ENCODE measurements at regions not wholly inside any gene's neighbourhood (a gene's known extent, or its start where the extent isn't known, plus 50 kb on each side); places are given as distances from the start of the nearest gene placed in this dataset.

DNA sequence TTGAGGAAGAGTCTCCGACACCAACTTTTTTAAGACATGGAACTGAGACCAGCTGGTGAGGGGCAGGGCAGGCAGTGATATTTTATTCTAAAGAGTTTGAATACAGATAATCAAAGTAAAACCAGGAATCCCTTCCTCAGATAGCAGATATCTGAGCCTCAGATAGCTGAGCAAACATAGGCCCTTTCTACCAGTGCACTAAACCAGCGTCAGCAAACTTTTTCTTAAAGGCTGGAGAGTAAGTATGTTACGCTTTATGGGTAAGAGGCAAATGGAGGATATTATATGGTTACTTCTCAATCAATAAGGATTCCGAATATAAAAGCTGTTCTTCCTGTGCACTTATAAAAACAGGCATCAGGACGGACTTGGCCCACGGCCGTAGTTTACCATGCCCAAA is 73.9 kb downstream of the WNT5A start:
- DNase-seq, result no peak

DNA sequence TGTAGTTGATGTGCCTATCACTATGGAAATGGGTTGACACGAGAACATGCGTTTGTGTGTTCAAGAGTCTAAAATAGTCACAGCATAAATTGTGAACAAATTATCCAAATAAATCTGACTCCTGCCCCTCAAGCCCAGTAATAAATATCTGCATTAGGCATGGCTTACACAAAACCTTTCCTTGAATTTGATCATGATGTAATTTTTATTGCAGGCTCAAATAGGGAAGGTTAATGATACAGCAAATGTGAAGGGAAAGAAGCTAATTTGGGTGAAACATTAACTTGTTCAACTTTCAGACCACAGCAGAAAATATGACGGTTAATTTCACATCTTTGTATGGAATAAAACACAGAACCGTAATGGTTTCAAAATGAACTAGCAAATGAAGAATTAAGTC is 74.6 kb downstream of the WNT5A start:
- no peak for DNase-seq

DNA sequence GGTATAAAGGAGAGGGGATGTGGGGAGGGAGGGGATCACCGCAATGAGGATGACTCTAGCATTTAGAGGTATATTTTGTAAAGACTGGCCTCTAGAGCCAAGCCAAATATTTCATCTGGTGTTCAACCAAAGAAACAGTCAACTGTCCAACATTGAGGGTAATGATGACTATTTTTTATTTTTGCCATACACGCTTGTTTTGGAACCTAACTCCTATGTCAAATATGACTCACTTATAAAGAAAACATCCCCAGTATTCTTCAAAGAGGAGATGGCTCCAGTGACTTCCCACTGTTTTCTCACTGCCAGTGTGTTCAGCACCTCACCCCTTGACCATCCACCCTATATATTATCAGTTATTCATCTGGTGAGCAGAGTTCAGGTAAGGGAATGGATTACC is 77.3 kb downstream of the WNT5A start:
- DNase-seq, result no peak

DNA sequence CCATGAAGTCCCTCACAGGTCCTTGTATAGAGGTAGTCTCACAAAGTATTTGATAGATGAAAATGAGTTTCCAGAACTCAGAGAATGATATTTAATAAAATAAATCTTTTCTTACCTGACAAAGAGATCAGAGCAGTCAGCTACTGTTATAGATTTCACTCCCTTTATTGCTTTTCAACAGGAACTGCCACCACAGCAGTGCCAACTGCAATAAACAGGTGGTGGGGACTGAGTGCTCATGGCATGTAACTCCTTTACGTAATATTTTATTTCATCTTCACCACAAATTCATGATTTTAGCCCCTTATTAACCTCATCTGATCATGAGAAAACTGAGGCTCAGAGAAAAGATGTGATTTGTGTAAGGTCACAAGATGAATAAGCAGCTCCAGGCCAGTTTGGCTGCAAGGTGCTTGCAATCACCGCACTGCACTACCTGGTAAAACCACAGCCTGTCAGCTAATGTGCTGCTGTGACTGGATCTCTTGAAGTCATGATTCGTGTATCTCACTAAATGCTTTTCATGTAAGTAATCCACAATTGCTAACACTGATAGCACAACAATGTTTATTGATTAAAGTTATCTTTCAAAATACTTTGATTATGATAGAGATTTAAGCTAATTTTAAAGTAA is 78.8 kb downstream of the WNT5A start:
- no peak for DNase-seq

DNA sequence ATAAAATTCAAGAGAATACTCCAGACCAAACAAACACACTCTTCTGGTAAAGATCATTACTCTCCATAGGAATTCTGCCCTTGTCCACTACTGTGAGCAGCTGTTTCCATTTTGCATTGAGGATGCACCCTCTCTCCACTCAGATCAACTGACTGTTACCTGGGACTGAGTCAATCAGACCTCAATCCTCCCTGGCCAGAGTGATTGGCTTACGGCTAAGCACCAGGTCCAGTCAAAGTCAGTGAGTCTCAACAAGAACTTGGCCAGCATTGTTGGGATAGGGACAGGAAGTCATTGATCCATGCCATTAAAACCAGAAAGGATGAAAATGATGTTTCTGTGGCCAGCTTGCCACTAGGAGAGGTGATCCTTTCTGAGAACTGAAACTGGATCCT is 79.7 kb downstream of the WNT5A start:
- DNase-seq, result no peak

DNA sequence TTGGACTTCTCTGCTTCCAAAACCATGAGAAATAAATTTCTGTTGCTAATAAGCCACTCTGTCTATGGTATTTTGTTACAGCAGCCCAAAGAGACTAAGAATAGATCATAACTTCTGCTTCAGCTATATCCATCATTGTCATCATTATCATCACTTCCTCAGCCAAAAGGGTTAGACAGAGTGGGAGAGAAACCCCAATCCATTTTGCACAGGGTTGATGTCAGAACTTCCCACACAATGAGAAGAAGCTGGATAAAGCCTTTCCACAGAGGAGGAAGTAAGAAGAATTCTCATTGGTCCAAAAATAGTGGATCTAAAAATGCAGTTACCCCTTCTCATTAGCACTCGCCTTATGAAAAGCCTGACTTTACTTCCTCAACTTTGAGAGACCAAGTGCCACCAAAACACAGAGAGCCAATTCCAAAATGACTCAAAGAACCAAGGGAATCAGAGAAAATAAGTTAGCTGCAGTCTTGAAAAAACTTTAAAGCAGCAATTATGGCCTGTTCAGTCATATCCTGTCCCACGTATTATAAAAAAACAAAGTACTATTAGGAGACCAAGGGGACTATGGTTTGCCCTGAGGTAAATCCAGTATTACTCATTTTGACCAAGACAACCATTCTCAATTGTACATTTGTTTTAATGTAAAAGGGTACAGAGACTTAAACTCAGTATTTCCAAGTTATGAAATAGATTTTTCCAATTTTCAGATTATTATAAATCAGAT is 80.2 kb downstream of the WNT5A start:
- DNase-seq, result no peak

DNA sequence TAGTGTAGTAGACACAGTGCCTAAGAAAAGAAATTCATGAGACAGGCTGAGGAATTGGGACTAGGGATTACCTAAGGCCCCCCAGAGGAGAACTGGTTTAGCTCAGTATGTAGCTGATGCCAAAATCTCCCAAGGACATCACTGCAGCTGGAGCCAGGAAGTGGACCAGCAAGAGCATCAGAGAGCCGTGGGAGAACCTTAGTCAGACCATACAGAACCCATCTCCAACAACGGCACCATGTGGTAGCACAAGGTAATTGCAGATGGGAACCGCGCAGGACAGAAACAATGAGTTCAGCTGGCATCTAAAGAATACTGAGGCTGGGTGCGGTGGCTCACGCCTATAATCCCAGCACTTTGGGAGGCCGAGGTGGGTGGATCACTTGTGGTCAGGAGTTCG is 81.7 kb downstream of the WNT5A start:
- DNase-seq, result peak; percentile 21

DNA sequence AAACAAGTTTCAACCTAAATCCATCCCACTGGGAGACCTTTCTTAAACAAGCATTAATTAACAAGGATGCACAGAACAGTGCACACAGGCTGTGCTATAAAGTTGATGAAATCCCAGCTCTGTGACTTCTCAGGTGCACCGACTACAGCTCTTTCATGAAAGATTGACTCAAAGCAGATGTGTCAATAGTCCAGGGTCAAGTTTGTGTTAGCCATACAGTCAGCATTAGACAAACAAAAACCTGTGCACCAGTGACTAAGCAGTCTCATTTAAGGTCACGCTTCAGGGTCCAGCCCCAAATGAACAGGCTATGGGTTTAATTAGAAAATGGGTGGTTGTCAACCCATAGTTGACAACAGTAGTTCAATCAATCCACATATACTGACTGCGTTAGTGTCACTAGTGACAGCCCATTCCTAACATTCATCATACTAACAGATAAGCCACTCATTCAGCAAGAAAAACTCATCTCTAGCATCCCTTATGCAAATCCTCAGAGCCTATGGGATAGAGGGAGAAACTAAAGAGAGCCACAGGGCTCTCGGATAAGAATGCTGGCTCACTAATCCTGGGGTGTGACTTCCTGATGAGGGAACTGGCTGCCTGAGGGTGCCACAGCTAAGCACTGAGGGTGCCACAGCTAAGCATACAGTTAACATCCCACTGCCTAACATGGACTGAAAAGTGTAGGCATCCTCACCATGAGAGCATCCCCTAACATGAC is 84.1 kb downstream of the WNT5A start:
- DNase-seq, result no peak

DNA sequence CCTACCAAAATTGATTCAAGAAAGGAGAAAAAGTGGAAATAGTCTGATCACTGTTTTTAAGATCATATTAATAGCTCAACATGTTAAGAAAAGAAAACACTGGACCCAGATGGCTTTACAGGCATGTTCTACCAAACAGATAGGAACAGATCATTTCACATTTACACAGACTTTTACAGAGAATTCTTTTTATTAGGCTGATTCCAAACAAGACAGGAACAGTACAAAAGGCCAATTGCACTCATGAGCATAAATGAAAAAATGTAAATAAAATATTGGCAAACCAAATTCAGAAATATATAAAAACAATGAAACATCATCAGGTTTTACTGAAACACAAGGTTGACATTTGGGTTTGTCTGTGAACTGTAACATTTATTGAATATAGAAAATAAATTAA is 106.5 kb downstream of the WNT5A start:
- DNase-seq, result no peak

DNA sequence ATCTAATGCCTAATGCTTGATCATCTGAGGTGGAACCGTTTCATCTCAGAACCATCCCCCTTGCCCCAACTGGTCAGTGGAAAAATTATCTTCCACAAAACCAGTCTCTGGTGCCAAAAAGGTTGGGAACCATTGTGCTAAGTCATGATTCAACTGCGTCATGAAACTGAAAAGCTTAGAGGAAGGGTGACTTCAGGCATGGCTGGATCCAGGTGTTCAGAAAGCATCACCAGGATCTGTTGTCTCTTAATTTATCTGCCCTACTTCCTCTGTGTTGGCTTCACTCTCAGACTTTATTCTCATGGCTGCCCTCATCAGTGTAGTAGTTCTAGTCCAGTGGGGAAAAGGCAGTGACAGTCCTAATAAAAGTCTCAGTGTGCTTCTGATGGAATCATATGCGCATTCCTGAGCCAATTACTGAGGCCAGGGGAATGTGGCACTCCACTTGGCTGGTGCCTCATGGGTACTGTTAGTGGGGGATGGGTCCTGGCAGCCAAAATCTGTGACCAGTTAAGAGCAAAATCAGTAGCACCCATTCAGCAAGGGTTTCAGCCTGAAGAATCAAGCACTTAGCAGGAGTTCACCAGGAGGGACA is 110.3 kb downstream of the WNT5A start:
- DNase-seq, result no peak

DNA sequence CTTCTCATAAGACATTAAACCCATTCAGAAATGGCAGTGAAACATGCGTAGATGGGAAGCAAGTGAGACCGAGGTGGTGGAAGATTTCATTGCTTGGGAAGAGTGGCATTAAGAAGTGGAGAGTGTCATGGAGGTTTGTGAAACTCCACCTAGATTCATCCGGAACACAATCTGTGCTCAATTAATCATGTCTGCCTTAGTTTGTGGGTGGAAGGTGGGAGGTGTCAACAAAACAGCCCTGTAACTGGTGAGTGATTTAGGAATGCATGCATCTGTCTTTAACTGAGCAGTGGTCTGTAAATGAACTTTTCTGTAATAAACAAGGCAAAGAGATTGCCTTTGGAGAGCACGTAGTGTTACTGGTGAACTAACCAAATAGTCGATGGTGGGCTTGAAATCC is 113.7 kb downstream of the WNT5A start:
- DNase-seq, result no peak

DNA sequence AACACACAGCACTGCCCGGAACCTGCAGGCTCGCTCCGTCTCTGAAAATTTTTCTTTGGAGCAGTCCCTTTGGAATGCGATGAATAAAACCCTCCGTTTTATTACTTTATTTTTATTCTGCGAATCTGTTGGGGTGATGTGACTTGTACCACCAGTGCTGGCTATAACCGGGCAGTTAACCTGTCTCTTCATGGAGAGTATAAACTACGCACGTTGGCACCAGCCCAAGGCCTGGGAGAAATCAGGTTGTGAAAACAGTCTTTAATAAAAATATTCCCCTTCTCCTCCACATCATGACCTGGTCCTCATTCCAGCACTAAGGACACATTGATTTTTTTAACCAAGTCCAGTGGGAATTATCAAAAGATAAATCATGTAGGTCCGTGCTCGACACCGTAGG is 116.8 kb downstream of the WNT5A start:
- DNase-seq, result no peak

DNA sequence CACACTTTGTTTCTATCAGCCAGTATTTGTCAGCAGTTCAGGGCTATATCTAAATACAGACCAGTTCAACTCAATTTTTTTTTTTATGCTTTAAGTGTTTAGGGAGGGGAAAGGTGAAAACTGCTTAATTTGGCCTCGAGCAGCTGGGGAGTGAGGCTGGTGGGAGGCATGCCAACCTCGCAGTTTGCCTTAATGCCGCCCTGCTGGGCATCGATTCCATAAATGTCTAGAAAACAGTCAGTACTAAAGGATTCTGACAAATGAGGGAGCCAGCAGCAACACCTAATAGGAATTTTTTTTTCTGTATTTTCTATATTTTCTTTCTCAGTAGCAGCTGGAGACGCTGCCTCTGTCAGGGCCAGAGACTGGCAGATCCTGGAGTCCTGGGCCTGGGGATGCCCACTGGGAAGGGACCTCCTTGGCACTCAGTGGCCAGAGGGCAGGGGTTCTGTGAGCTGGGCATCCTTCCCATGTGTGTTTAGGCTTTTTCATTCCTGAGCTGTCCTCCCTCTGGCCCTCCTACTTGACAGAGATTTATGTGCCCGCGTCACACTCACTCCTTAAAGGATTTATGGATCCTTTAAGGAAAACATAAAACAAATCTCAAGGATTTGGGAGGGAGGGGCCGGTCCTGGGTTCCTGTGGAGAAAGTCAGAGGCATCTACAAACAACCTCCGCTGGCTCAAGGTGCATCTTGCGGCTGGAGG is 117.8 kb downstream of the WNT5A start:
- no peak for DNase-seq

DNA sequence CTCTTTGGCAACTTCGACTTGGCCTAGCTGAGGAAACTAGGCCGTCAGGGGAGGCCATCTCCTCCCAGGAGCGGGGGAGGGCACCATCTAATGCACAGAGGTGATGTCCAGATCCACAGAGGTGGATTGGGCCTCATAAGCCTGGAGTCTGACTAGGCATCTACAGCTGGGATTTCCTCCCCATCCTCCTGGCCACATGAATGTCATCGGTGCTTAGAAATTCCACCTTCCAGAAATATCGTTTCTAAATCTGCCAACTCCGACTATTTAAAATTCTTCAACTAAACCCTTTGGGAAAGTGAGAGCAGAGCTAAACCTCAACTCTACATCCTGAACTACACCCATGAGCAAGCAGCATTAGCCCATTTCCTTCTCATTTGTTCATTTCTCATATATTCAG is 118.7 kb downstream of the WNT5A start:
- DNase-seq, result no peak

DNA sequence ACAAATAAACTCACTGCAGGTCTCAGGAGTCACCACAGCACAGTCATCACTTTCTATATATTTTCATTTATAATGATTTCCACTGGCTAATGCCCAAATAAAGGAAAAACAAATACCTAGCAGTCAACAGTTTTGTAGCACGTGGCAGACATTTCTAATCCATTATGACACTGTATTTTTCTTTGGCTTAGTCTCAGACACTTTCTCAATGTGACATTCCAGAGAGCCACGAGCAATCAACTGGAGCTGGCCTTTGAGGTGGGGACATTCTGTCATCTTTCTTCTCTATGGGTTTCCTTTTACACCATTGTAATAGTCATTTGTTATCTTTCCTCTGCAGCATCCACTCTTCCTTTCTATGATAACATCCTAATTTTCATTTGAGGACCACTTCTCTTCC is 119.7 kb downstream of the WNT5A start:
- no peak for DNase-seq

DNA sequence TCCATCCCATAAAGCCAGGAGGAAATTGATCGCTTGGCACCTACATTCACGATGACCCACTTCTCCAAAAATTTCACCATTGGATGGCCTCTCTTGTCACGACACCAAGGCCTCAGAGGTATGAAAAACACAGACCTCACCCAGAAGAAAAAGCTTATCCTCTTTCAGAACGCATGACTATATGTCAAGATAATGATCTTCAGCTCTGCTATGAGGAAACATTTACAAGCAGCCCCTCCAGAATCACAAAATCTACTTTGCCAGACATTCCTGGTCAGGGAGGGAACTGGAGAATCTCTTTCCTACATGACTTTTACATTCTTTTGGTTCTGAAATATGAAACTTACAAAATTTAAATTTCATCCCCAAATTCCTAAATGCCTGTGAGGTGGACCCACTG is 122.7 kb downstream of the WNT5A start:
- no peak for DNase-seq

DNA sequence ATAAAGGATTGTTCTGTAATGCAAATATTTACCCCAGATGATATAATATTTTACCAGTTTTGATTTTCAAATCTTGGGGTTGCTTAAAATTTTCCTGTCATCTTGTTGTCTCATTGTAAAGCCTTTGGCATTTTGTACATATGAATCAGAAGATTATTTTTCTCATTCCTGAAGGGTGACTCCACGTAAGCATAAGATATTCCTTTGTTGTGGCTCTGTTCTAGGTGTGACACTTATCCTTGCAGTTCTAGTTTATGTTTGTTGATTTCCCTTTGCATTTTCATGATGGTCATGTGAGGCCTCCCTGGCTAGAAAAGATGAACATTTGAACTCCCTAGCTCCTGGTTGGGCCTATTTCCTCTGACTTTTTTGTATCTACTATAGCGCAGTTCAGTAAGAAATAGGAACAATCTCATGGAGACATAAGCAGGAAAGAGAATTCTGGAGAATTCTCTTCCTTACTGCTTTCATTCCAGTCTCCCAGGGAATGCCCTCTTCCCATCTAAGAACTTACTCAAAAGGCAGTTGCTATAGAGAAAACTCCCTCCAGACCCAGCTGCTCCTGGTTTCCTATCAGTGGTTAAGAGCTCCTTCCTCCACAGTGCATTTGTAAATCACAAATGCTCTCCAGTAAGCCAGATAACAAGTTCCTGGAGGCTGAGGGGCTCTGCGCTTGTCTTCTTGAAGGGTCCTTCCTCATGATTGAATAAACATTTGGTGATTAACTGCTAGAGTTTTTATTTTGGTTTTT is 124.7 kb downstream of the WNT5A start:
- DNase-seq, result no peak

DNA sequence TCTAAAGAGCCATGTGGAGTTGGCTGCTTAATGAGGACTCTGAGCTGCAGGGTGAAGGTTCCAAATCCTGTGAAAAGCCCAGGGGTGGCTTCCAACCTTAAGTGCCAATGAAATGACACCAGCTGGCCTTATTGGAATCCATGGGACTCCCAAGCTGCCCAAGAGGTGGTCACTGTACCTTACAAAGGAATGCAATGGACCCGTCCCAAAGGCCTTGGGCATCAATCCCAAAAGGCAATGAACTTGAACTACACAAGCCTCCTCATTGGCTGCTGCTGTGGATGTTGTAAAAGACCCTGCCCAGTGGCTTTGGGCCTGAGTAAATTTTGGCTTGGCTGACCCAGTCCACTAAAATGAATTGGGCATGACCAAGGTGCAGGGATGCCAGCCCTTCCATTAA is 129.3 kb downstream of the WNT5A start:
- no peak for DNase-seq

DNA sequence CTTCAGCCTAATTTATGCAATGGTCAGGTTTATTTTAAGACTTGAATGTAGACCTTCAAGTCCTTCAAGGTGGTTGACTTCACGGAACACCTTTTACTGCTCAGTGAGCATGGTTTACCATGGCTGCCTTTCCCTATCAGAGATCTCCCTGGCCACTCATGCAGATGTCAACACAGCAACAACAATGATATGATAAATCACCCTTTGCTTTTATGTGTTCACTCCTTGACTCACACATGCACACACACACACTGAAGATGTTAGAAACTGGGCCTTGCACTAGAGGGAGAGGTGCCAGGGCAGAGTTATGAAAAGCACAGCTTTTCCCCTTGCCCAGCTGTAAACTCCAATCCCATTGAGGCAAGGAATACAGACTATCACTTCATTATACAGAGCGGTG is 134.4 kb downstream of the WNT5A start:
- no peak for DNase-seq

DNA sequence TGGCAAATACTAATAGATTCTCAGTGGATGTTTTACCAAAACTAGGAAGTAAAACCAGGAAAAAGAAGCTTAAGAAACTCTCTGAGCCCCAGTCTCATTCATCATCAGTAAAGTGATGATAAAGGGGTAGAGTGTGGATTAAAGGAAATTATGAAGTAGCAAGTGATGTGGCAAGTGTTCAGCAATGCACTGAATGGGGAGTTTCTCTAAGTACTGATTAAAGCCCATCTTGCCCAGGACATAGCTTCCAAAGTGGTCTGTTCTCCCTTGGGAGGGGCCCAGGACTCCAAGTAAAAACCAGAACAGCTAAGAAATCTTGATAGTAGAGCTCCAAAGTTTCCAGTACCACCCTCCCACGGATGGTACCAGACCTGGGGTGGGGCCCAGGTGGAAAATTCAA is 137.3 kb downstream of the WNT5A start:
- DNase-seq, result no peak

DNA sequence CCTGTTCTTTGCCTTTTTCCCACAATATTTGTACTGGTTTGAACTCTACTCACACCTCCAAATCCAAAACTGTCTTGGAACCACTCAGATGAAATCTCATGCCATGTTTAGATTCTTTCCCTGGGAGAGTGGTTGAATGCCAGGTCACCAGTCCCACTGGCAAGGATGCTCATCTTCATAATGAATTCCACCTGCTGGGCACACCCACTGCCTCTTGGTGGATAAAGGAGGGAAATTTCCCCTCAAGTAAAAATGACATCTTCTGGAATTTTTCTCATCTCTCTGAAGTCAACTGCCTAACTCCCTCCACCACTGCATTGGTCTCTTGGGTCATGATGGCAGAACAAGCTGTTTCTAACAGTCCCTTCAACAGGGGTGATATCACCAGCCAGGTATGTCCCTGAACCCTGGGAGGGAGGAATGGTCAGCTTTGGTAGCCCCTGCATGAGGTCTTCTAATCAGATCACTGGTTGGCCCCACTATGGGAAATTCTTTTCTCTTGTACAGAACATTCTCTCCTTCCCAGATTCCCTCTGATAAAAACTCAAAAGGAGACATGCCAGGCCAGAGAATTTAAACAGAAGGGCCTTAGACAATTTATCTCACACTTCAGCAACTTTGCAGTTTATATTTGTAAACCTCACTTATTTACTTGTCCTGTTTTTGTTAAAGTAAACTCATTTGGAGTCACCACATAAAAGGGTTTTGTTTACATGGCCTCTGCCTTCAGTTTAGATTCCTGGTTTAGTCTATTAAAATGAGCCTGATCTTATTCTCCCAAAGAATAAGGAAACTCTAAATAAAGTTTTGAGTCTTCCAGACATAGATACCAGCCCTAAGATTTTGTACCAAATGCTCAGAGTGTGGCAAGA is 143.4 kb downstream of the WNT5A start:
- no peak for DNase-seq

All from hematopoietic multipotent progenitor cell treated with erythropoietin and hydrocortisone succinate and interleukin-3 and kit ligand, for 6 days (in vitro differentiated cells).